Pons (tissue), 1 donor: ENCODE measurements at regions not wholly inside any gene's neighbourhood (a gene's known extent, or its start where the extent isn't known, plus 50 kb on each side); places are given as distances from the start of the nearest gene placed in this dataset.

Experiments used
- DNase-seq: peaks from one replicate; pipeline ENCODE4 v3.0.0-alpha.2; 2016; ENCODE audit warnings: low spot score

DNA sequence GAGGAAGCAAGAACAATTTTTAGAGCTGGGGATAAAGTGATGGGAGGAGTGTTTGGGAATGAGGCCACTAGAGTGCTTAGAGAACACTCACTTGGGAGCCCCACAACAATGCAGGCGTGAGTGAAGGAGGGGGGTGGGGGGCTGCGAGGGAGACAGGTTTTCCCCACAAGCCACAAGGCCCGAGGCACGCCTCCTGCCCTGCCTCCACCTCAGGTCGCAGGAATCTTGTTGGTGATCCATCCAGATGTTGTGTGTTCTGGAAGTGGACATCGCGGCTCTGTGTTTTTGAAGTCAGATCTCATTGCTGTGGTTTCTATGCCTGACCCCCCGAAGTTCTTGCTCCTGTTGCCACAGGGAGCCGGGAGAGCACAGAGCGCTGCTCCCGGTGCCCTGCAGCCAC lies 178.0 kb upstream of the BMPER start:
- DNase-seq = no peak

DNA sequence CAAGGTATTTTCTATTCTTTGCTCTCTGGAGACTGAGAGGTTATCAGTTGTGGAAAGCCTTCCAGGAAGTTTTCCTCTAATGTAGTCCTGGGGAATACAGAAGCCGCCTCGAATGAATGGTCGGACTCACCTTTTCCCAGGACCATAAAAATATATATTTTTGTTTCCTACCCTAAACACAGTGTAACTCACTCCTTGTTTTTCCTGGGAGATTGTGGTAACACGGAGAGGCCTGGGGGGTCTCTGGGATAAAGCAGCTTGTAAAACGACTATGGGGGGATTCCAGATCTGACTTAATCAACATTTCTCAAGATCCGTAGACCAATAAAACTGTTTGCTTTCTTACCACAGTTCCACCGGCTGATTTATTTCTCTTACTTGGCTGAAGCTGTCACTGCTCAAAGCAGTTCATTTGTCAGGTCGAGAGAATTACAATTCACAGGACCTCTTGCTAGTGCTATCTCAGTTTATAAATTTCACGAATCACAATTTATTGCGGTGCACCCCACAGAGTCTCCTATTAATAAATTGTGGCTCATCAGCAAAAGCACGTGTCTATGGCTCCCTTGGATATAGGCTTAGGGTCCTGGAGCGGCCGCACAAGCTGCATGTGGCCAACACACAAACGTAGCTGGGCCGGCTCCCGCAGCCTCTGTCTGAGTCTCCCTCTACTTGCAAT lies 176.3 kb upstream of the BMPER start:
- no peak for DNase-seq

DNA sequence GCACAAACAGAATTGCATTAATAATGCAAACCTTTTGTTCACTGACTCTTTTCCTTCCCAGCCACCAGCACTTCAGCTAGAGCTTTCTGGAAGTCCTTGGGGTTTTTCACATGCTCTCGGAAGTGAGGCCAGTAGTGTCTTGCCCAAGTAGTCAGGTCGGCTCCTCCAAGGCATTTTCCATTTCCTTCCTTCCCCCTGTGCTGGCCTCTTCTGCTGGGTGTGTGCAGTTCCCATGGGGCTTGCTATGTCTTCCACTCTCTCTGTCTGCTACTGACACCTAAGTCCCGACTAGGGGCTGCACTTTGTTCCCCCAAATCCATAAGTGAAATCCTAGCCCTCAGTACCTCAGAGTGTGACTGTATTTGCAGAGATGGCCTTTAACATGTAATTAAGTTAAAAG lies 175.6 kb upstream of the BMPER start:
- no peak for DNase-seq

DNA sequence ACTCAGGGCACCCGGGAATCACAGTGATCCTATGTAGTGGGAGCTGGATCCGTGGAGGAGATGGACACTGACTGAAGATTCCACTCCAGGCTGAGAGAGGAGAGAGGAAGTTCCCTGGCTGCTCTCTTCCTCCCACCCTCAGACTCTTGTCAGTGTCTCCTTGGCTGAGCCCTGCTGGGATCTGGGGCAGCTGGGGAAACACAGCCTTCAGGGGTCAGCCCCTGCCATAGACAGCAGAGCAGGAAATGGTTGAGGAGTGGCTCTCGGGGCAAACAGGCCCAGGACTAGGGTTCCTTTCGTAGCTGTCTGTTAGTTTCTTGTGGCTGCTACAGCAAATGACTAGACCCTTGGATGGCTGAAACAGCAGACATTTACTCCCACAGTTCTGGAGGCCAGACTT lies 174.4 kb upstream of the BMPER start:
- no peak for DNase-seq

DNA sequence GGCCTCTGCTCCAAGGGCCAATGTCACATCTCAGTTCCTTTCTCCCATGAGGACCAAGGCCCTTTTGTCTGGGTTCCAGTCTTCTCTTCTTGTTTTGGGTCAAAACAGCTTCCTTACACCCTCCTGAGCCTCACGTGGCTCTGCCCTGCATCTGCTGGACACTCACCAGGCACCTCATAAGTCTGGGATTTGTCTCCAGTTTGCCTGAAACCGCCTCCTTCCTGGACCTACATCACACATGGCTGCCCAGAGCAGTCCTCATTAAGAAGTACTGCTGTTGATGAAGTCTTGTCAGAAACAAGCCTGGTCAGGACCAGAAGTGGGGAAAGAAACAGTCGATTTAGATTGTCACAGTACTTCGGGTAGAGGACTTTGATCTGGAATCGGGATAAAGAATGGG lies 173.4 kb upstream of the BMPER start:
- DNase-seq = no peak

DNA sequence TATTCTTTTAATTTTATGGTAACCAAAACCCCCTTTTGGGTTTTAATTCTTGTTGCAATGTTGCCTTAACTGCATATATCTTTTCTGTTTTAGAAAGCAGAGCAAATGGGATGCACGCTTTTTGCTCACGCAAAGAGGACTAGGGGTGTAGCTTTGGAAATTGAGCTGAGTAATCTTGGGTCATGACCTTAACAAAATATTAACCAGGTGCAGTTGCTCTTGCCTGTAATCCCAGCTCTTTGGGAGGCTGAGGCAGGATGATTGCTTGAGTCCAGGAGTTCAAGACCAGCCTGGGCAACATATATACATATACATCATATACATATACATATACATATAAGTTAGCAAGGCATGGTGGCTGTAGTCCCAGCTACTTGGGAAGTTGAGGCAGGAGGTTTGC lies 172.9 kb upstream of the BMPER start:
- no peak for DNase-seq

DNA sequence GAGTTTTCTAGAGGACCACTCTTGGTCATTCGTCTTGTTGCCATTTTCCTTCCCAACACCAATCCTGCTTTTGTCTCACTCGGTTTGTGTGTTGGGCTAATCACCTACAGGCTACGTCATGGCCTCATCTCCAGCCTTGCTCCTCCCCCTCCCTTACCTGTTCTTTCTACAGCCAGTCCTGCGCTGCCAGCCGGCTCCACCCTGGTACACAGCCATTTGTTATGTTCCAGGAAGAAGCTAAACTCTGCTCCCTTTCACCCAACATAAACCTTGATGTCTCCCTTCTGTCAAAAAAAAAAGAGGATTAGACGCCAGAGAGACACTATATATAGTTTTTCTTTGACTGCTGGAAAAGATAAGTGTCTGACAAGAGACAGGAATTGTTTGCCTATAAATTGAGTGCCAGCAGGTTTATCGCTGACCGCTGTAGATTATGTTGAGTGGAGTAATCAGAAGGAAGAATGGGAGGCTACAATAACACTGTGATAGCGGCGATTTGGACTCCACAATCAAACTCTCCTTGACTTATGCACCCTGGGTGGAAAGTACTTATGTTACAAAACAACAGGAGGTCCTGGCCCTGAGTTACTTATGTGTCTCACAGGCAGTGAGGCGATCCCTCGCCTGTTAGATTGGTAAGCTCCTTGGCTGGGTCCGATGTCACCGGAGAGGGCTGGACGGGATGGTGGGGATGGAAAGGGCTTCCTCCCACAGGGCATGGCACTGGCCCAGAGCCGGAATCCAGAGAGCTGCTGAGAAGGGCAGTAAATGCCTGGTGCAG lies 171.3 kb upstream of the BMPER start:
- no peak for DNase-seq

DNA sequence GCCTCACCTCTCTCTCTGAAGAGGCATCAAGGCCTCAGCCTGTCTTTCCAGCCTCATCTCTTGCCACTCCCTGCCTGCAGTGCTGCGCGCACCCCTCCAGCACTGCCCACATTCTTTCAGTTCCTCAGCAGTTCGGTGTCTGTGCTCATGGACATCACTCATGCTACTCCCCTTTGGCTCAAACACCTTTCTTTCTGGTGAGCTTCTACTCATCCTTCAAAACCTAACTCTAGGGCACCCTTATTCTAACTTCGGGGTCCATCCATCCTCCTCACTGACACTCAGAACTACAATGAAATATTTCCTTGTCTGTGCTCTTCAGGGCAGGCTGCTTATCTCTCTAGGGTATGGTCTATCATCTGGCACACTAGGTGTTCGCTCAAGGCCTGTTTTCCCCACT lies 169.9 kb upstream of the BMPER start:
- no peak for DNase-seq

DNA sequence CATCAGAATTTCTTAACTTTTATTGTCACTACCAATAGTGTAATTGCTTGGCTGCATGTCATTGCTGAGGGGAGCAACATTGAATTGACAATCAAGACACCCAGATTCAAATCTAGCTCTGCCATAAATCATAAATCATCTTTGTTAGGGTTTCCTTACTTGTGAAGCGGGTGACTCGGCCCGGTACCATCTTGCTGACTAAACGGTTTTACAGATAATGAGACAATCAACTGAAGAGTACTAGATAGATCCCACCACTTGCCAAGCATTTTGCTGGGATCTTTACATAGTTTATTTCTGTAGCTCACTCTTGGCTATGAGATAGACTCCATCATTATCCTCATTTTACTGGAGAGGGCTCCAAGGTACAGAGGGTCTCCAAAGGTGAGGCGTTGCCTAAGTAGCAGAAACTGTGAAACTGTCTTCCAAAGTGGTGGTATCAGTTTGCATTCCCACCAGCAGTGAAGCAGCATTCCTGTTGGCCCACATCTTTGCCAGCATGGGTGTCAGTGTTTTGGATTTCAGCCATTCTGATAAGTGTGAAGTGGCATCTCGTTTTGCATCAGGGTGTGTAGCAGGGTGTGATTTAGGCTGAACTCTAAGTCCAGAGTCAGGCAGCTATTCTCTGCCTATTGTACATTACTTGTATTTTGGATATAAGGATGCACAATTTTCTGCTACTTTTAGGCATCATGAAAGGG lies 168.7 kb upstream of the BMPER start:
- no peak for DNase-seq

DNA sequence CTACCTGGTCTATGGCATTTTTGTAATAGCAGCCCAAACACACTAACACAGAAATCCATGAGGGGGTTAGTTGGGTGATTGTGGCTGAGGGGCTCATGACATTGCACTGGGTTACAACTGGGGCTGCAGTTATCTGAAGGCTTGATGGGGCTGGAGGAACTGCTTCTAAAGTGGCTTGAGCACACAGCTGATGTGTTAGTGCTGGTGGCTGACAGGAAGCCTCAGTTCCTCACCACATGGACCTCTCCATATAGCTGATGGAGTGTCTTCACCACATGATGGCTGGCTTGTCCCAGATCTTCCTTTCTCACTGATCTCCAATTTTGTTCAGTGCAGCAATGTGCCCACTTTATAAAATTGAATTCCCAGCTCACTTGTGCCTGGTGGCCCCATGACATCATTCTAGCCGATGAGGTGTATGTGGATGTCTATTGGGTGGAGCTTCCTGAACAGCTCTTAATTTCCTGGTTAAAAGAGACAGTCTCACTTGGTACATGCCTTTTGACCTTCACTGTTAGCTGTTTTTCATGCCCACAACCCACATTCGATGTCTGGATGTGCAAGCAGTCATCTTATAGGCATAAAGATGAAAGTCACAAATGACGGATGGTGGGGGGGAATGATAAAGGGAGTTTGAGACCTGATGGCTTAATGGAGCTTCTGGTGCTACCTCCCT lies 166.9 kb upstream of the BMPER start:
- DNase-seq = no peak

DNA sequence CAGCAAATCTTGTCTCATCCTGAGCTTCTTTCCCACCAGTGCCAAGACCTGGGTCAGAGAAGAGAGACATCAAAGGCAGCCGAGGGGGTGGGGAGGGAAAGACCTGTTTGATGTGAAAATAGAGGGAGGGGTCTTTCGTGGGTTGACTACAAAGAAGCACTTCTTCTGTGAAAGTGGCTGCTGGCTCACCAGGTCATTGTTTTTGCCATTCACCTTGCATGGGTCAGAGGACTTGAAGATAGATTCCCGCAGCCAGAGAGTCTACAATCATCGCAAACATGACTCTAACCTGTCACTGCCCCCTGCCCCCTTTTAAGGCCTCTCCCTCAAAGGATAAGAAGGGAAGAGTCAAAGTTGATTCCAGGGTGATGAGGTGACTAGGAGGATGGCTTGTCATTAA lies 166.1 kb upstream of the BMPER start:
- no peak for DNase-seq

DNA sequence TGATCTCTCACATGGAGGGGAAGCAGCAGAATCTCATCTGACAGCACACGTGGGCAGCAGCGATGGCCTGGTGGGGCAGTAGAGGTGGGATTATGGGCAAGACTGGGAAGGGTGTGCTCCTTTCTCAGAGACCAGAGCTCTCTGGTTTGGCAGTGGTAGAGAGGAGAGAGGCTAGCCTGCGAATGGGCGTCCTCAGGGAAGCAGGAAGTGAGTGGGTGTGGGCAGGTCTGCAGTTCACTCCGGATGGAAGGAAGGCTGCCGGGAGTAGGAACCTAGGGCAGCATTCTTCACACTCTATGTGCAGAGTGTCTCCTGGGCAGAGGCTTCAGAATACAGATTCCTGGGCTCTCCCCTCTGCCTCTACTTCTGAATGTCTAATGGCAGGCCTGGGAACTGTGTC lies 162.8 kb upstream of the BMPER start:
- no peak for DNase-seq

DNA sequence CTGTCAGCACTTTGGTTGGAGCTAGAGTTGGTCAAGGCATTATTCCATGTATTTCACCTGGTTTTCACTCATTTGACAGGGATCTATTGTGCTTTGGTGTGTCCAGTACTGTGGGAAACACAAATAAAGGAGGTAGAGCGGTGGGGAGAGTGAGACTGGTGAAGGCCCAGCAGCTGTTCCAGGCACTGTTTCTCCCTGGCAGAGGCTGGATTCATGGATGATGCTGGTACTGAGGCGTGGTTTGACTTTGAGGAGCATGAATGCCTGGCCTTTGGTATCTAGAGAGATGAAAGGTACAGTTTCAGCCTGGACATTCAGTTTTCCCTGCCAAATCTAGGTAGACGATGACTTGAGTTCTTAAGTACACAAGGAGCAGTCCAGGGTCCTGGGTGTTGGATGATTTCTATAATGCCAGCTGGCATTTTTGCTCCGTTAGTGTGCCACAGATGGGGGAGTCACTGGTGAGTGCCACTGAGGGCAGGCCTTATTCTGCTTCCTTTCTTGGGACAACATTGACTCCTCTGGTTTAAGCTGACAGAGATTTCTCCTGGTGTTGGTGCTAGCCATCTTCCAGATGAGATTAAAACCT lies 162.2 kb upstream of the BMPER start:
- DNase-seq = no peak

DNA sequence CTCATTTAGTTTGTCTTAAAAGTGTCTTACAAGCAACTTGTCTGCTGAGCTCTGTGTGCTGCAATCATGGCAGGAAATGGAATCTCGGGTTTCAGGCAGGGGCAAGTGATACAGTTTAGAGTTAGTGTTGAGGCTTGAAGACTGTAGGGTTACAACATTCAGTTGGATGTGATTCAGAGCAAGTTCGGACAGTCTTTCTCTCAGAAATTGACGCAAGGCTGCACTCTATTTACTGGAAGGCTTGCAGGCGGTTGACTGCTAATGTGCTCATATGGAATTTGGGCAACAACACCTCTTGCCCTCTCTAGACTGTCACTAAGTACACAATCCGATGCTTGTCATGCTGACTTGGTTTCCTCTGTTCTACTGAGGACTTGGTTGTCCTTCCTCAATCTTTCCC lies 161.7 kb upstream of the BMPER start:
- no peak for DNase-seq

DNA sequence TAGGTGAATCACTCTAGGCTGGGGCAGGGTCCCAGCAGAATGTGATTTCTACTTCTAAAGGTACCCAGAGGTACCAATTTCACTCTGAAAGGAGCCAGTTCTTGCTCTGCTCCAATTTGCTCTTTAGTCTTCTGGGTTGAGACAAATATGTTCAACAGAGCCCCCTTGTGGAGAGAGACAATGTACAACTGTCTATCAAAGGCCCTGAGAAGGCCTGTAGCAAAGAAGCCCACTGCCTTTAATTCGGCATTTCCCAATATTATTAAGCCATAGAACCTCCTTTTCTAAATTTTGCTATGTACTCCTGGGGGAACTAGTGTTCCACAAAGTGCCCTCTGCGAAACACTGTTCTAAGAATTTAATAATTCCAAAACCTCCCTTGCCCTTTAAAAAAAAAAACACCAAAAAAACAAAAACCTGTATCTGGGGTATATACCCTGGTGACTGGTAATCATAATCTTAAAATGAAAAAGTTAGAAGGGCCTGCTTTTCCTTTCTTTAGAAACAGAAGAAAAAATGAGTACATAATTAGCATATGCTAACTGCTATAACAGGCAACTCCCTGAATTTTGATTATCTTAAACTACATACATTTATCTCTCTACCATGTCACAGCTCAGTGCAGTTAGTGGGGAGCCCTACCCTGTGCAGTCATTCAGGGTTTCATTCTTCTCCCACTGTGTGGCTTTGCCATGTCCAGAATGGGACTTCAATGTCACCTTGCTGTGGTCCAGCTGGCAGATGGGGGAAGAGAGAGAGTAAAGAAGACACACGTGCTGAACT lies 160.9 kb upstream of the BMPER start:
- DNase-seq = no peak

DNA sequence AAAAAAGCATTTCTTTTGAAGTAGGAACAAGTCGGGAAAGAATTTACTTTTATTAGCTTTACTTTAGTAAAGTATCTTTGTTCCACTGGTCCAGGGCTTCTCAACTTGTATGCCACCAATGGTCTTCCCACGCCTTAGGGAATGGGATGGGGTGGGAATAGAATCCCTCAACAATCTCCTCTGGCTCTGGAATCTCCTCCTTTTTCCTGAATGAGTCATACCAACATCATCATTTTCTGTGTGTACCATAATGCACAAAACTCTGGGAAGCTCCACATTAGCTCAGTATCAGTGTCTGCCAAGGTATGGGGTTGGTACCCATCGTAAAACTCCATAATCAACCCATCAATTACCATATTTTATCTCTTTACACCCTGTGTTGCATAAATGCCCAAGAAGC lies 159.4 kb upstream of the BMPER start:
- DNase-seq = no peak

DNA sequence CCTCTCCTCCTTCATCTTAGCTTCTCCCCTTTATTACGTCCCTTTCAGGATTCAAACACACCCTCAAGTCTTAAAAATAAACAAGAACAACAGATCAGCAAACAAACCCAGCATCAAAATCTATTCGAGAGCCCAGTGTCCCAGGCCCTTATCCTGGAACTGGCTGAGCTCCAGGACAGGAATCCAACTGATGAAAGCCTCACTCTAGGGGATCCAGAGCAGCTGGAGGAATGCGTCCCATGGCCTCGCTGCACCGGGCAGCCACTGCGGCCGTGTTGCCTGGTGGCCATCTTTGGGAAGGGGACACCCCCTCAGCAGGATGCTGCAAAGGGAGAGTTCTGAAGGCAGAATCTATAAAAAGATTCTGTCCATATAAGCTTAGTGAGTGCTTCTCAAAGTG lies 156.5 kb upstream of the BMPER start:
- DNase-seq = no peak

DNA sequence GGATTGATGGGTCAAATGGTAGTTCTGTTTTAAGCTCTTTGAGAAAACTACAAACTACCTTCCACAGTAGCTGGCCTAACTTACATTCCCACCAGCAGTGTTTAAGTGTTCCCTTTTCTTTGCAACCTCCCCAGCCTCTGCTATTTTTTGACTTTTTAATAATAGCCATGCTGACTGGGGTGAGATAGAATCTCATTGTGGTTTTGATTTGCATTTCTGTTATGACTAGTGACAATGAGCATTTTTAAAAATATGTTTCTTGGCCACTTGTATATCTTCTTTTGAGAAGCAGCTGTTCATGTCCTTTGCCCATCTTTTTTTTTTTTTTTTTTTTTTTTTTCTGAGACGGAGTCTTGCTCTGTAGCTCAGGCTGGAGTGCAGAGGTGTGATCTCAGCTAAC lies 155.2 kb upstream of the BMPER start:
- no peak for DNase-seq

DNA sequence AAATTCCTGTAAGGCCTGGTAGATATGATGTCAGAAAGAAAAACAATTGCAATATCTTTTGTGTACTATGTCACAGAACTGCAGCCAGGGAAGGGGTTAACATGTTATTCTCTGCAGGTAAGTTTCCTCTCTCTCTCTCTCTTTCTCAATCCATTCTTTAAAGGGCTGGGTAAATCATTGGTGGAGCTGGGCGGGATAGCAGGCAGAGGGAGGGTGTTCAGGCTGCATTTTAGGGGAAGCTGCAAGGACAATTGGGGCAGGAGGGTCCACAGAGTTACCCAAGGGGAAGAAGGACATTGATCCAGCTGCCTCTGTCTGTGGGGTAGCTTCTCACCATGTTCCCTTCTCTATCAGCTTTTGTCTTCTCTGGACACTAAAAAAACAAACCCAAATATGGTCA lies 153.9 kb upstream of the BMPER start:
- no peak for DNase-seq

DNA sequence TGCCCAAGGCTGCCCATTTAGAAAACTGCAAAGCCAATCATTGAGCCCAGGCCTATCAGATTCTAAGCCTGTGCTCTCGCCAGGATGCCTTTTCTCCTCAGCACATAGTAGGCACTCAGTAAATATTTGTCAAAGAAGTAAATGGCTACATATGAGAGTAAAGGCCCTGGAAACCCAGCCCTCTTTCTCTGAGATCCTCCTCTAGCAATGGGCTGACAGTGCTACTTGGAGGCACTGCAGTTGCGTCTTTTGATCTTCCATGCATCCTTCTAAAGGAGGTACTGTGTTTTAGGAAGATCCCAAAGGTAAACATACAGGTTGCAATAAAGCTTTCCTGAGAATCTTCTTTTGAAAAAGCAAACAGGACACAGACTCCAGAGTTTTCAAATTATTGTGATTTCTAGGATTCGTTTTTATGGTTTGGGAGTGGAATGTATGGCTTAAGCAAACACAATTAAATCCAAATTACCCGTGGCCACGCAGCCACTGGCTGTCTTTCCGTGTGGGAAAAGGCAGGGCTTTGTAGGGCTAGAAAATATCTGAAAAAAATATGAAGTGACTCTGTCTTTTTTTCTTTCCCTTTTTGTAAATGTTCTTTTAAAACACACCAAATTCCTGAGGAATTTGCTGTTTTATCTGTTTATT lies 151.3 kb upstream of the BMPER start:
- DNase-seq = no peak
